Stimulated activated CD4-positive, alpha-beta T cell treated with anti-CD3 and anti-CD28 coated beads, Interleukin-15, amount 100 ng/mL, for 1 hour (primary cell): ENCODE measurements at regions not wholly inside any gene's neighbourhood (a gene's known extent, or its start where the extent isn't known, plus 50 kb on each side); places are given as distances from the start of the nearest gene placed in this dataset.
"Not testable (repeated sequence)": the region's sequence is repeated elsewhere in the genome, so short reads cannot be mapped to it uniquely, and the experiment has no call there.

Experiments
- DNase-seq, 2 donors: peaks; one replicate each; pipeline ENCODE4 v3.0.0-alpha.2; 2020; ENCODE audit warnings: low read depth in 1 of 2, low spot score in 1 of 2

DNA sequence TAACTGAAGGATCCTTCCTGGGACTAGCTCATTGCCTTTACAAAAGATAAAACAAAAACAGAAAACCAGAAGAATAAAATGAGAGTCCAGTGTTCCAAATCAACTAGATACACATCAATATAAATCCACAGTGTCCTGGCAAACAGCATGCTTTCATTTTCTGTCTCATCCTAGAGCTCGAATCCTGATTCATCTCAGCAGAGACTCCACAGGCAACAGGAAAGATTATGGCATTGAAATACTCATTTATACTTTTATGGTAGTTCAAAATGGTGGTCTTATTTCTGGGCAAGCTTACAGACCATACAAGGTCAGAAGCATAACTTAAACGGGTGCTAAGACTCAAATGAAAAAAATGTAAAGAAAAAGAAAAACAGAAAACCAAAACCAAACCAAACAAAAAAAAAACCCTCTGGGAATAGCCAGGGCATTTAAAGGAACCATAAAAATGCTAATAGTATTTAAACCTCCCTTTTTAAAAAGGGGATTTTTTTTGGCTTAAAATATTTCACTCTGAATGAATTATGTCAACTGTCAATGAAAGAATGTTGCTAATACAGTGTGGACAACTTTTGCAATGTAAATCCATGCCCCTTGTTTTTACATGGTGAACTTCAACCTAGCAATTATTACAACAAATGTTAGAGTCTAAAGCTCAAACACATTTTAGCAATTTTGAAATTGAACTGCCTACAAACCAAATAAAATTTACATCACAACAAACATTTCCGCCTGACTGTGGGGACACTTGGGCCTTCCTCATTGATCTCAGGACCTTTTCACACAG lies 57.9 kb downstream of the GPR101 start:
- DNase-seq: no peak

DNA sequence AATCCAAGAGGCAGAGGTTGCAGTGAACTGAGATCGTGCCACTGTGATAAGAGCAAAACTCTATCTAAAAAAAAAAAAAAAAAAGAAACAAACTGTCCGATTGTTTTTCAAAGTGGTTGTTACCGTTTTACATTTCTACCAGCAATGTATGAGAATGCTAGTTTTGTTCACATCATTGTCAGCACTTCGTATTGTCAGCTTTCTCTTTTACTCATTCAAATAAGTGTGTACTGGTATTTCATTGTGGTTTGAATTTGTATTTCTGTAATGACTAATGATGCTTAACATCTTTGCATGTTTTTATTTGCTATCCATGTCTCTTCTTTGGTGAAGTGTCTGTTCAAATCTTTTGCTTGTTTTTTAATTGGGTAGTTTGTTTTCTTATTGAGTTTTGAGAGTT lies 65.8 kb downstream of the GPR101 start:
- DNase-seq: no peak

DNA sequence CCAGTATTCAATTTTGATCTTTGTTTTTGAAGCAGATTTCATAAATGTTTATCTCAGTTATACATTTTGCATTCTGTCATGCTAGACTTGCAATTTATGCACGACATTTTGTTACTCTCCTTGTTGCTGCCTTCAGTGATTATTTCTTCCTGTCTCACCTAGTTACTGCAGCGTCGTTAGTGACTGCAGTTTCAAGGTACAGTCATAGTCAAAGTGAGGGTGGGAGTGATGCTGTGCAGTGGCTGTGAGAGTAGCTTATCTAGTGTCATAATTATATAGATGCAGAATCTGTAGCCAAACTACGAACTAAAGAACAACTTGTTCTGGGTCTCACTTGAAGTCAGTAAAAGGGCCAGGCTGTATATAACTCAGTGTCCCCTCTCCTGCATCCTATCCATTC lies 69.8 kb downstream of the GPR101 start:
- no peak for DNase-seq

DNA sequence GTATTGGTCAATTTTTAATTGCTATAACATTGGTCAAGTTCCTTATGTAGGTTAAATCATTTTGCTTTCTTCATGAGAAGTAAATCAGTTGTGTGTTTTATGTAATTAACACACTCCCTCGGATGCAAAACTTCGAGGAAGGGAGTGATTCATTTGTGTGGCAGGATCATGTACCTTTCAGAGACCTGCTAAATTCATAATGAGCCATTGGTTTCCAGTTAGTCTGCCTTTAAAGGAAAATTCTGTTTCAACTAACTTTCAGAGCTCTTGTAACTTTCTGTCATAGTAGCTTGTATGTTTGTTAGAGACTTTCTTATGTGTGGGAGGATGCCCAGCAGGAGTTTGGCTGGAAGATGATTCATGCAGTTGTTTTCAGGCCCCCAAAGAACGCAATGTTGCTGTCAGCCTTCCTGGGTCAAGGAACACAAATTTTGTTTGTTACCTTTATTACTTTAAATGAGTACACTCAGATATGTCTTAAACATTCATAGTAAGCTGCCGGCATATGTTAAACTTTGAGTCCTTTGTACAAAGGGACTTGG lies 72.1 kb downstream of the GPR101 start:
- no peak for DNase-seq

DNA sequence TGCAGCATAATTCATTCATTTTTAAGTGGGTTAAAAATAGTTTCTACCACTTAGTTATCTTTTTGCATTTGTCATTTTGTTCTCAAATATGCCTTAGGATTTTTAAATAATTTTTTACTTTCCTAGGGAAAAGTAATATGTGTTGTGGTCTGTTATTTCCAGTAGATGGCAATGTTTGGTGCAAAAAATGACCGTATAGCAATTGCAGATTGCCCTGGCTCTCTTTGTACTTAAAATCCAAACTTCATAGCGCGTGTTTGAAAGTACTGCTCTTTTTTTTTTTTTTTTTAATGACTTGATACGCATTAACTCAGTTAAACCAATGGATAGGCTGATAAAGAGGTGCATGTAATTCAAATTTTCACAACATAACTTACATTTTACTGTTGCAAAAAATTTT lies 74.4 kb upstream of the RBMX start:
- no peak for DNase-seq

DNA sequence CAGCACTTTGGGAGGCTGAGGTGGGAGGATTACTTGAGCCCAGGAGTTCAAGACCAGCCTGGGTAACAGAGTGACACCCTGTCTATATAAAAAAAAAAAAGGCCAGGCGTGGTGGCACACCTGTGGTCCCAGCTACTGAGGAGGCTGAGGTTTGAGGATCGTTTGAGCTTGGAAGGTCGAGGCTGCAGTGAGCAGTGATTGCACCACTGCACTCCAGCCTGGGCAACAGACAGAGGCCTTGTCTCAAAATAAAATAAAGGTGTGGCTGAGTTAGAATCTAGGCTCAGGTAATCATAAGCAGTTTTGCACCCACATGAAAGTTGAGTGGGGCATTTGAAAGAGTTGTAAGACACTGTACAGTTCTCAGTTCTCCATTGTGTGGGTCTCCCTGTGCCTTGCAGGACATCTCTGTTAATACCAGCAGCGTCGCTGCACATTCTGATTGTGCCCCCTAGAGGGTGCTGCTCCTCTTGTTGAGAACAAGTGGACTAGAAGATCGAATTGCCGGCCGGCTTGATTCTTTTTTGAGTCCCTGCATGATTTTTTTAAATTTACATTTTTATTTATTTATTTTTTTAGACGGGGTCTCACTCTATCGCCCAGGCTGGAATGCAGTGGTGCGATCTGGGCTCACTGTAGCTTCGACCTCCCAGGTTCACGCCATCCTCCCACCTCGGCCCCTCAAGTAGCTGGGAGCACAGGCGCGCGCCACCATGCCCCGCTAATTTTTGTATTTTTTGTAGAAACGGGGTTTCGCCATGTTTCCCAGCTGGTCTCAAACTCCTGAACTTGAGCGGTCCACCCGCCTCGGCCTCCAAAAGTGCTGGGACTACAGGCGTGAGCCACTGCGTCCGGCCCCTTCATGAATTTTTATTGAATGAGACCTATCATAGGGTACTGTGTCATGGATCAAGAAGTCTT lies 73.6 kb upstream of the RBMX start:
- peak in 1 of 2 donors; percentile 25 for DNase-seq

DNA sequence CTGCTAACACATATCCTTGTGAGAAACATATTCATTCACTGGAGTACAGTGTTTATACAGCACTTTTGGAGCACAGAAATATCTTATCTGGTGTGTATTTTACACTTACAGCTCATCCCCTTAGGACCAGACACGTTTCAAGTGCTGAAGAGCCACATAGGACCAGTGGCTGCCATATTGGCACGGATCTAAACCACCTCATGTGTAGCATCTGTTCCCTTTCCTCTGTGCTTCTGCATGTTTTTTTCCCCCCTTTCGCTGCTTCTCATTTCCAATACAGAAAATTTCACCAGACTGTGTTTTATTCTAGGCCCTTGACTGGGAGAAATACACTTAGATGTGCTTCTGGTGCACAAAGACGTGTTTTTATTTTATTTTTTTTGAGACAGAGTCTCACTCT lies 69.7 kb upstream of the RBMX start:
- no peak for DNase-seq

DNA sequence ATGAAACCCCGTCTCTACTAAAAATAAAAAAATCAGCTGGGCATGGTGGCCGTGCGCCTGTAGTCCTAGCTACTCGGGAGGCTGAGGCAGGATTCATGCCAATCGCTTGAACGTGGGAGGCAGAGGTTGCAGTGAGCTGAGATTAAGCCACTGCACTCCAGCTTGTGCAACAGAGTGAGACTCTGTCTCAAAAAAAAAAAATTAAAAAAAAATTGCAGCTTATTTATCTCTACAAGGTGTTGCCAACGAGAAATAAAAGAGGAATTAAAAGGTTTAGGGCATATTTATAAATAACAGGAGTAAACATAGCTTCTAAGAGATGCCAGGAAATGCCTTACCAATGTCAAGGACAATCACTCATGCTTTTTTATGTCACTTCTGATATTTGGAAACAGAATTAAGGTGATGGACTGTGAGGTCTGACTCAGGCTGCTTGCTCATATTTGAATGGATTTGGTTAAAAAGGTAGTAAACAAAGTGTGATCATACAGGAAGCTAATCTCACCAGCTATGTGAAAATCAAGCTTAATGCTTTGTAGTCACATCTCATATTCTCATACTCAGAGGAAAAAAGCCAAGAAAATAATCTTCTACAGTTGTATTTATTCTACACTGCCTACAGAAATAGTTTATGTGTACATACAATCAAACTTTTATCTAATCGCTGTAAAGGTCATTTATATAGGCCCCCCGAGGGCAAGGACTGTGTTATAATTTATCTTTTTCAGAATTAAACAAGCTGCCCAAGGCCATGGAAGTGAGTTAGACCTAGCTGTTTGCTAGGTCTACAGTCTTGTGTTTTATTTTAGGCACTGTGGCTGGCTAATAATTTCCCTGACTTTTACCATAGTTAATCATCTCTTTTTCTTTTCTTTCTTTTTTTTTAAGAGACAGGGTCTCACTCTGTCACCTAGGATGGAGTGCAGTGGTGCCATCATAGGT lies 61.1 kb upstream of the RBMX start:
- DNase-seq: no peak

DNA sequence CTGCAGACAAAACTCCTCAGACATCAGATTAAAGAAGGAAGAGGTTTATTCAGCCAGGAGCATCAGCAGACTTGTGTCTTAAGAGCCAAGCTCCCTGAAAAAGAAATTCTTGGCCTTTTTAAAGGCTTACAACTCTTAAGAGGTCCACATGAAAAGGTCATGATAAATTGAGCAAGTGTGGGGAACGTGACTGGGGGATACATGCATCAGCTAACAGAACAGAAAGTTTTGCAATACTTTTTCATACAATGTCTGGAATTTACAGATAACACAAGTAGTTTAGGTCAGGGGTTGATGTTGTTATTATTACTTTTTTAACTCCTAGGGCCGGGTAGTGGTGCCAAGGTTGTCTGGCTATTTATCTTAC lies 55.6 kb upstream of the RBMX start:
- no peak for DNase-seq

DNA sequence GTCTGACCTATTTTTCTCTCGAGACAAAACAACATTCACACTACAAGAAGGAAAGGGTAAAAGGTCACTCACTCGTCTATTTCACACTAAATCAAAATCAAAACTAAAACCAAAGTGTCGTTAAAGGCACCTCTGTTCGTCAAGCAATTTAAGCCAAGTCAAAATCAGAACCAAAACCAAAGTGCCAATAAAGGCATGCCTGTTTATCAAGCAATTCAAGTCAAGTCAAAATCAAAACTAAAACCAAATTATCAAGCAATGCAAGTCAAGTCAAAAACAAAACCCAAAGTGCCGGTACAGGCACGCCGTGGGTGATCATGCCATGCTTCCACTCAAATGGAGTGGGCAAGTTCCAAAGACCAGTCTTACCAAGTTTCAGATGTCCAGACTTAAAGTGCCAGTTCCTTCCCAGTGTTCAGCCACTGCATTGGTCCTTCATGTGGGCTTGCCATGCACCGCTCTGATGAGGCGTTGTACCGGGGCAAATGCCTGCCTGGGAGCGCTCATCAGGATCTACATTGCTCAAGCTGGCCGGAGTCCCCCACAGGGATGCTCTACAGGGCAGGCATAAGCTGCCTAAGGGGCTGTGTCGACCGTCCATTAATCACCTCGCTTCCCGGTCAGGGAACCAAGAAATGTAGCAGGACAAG lies 55.1 kb upstream of the RBMX start:
- DNase-seq: not testable (repeated sequence)

DNA sequence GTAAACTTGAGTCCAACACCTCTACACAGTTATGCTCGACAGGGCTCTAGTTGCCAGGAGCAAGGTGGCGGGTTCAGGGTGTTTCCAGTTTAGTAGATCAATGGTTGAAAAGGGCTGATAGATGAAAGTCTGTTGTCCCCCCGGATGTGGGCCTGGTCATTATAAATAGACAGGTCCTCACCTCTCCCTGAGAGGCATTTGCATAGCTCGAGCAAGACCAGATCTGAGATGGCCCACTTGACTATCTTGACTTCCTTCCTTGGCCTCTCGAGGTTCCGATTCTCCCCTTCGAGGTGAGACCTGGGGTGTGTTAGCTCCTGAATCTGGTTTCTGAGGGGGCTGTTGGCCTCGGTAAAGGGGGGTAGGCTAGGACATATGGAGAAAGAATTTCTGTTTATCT lies 54.1 kb upstream of the RBMX start:
- not testable (repeated sequence) for DNase-seq

DNA sequence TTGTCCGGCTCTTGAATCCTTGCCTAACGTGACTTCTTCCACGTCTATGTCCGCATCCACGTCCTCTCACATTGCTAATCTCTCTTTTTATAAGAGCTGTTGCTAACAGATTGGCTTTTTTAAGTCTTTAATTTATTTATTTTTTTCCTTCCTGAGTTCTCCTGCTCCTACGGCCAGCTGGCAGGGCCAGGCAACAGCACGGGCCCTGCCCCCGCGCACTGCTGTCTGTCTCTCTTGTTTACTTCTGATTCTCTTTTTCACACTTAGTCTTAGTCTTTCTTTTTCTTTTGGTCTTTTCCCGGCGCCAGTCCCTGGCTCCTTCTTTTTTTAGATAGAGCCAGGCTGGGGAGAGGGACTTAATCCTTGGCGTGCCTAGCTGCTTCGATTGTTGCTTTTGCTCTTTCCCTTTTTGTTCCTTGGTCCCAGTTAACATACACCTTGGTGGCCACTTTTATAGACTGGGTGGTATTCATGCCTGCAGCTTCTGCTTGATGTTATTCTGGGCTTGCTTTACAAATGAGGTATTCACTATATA lies 53.2 kb upstream of the RBMX start:
- DNase-seq: no peak

DNA sequence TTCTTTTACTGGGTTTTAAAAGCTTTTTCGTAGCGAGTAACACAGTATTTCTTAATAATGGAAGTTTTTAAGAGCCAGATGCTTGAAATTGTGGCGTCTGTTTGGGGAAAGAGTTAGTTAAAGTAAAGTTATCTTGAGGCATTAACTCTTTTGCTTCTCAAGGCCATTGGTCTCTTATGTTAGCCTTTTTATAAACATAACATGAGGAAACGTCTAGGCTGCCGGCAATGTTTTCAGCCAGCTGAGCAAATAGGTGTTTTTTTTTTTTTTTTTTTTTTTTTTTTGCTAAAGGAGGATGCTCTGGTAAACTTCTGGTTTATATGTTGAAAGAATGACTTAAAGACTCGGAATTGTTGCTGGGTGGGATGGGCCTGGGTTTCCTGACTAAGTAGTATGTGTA lies 51.1 kb upstream of the RBMX start:
- no peak for DNase-seq
